GM18520 (cell line): ENCODE measurements at regions not wholly inside any gene's neighbourhood (a gene's known extent, or its start where the extent isn't known, plus 50 kb on each side); places are given as distances from the start of the nearest gene placed in this dataset.

ENCODE experiments used
- ATAC-seq: cut with Tn5 transposase; IDR thresholded peaks from one replicate; pipeline ENCODE4 v1.9.1; 2021; ENCODE audit not compliant: unreplicated experiment

DNA sequence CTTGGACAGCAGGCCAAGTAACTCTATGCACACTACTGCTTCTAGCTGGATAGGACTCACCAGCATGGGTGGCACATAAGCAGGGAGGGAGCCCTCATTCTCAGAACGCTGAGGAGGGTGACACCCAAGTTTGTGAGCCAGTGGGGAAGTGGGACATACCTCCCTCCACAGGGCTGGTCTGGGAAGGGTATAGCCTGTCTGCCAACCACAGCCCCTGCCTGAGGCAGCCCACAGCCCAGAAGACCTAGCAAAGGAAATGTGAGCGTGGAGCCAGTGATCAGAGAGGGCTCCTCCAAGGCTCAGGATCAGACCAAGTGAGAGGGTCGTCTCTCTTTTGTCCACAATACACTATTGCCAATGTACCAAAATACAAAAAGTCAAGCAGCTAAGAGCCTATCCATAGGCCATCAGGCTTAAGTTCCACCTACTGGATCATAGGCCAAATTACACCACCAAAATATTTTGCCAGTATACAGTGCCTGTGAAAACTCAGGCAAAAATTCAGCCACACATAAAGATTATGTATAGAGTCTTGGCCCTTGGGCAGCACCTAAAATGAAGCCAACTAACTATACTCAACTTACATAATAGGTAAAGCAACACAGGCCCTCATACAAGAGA is 1203.1 kb downstream of the PCDH18 start:
- ATAC-seq, result no peak

DNA sequence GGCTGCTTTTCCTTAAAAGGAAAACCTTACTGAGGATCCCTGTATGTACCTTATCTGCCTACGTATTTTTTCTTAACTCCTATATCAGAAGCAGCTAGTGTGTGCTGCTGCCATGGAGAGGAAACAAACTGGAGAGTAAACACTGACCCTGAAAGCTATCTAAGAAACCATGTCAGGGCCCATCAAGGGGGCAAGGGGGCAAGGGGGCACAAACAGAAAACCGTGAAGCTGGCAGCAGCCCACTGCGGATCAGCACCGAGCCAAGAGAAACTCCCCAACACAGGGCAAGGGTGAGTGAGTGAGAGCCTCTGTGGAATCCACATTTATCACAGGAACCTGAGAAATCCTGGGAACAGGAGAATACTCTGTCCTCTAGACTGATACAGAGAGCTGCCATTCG is 1204.2 kb downstream of the PCDH18 start:
- no peak for ATAC-seq

DNA sequence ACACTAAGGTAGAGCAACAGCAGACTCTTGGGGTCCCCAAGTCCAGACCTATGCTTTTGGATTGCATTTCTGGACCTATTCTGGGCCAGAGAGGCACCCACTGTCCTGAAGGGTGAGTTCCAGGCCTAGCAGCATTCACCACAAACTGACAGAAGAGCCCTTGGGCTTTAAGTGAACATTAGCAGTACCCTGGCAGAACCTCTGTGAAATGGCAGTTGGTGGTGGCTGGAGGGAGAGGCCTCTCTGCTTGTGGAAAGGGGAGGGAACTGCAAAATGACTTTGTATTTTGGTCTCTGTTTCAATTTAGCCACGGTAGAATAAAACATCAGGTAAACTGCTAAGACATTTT is 1211.9 kb downstream of the PCDH18 start:
- no peak for ATAC-seq

DNA sequence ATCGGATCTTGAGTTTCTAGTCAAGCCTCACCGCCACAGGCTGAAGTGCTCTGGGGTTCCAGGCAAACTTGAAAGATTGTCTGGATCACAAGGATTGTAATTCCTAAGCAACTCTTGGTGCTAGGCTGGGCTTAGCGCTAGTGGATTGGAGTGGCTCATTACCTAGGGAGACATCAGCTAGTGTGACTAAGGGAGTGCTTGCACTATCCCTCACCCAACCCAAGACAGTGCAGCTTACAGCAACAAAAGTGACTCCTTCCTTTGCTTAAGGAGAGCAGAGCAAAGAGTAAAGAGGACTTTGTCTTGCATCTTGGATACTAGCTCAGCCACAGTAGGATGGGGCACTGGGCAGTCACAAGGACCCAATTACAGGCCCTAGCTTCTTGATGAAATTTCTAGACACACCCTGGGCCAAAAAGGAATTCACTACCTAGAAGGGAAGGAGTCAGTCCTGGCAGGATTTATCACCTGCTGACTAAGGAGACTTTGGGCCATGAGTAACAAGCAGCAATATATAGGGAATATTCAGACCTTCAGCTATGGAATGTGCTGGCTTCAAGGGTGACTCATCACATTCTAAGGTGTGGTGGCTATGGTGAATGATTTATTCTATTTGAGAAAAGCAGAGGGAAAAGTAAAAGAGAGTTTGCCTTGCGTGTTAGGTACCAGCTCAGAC is 1212.4 kb downstream of the PCDH18 start:
- ATAC-seq, result no peak

DNA sequence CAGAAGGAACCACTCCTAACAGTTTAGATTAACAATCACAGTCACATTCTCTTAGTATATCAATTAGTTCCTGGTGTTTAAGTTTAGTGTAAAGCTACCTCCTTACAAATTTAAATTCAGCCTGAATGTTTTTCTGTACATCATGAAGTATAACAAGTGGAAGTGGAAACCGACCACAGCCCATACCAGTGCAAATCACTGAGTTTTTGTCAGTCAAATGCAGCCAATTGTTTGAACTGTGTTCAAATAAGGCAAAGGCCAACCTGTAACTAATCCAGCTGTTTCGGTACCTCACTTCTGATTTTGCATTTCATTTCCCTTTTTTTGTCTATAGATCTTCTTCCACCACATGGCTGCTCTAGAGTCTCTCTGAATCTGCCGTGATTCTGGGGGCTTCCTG is 1215.3 kb downstream of the PCDH18 start:
- ATAC-seq, result no peak

DNA sequence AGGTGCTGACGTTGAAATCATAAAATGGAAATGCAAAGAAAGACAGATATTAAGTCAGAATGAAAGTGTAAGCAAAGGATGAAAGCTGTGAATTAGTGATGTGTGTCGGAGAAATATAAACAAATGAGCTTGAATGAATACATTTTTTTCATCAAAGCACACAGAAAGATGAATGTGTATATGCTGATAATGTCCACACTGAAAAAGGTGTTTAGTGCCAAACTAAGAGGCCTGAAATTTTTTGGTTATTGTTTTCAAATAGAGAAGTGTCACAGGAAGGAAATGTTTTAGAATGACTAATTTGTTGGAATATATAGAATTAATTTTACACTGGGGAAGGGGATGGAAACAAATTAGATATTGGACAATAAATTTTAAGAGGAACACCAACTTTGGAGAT is 1217.6 kb downstream of the PCDH18 start:
- ATAC-seq, result no peak

DNA sequence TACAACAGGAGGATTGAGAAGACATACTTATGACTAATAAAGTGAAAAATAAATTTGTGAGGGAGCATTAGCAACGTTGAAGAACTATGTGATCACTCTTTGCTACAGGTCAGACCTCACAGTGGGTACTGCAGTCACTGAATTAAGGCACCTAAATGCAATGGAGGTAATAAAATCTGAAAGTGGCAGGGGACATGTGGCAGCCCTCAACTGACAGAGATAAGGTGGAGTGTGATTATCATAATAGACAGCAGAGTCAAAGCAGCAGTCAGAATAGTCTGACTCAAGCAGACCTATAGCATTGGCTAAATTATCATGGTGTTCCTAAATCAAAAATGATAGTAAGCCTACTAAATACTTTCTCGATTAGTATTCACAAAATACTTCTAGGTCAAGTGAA is 1220.5 kb downstream of the PCDH18 start:
- no peak for ATAC-seq

DNA sequence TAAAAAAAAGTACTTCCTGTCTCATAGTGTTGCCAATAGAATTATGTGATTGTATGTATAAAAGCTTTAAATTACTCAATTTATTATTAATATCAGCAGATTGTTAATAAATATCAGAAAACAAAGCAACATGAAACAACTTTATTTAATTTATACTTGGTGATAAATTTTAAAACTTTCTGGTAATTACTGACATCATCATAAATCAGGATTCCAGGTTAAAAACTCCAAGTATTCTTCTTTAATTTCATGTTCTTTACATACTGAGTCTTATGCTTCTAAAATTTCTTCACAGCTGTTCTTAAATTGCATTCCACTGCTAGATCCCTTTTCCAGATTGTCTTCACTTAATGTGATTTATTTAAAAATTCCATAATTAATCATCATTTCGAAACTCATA is 1224.5 kb downstream of the PCDH18 start:
- ATAC-seq, result no peak

DNA sequence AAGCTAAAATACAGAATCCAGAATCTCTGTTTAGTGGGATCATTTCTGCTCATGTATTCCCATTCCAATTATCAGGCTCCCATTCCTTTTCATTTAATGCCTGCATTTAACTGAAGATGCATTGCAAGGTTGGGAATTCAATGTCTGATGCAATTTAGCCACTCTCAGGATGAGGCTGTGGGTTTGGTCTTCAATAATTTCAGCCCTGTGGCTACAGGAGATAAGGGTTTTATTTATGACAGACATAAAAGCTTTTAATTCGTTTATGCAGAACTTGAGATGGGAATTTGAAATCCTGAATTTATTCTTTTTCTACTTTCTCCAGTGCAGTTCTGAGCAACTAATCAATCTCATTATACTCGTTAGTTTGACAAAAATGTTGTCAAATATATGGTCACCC is 1225.9 kb downstream of the PCDH18 start:
- ATAC-seq, result no peak

DNA sequence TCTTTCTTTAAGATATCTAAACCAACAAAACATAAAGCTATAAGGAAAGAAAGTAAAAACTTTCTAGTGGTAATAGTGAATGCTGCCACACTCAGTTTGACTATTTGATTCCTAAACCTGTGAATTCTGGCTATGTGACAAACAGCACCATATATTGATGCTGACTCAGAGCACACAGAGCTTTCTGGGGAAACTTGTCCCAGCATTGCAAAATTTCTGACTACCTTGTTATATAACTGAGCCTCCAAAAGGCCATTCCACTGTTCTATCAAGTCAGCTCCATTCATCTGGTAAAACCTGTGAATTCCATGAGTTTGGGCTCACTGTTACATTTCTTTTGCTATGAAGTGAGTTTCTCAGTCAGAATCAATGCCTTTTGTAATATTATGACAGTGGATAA is 1229.7 kb downstream of the PCDH18 start:
- ATAC-seq, result no peak

DNA sequence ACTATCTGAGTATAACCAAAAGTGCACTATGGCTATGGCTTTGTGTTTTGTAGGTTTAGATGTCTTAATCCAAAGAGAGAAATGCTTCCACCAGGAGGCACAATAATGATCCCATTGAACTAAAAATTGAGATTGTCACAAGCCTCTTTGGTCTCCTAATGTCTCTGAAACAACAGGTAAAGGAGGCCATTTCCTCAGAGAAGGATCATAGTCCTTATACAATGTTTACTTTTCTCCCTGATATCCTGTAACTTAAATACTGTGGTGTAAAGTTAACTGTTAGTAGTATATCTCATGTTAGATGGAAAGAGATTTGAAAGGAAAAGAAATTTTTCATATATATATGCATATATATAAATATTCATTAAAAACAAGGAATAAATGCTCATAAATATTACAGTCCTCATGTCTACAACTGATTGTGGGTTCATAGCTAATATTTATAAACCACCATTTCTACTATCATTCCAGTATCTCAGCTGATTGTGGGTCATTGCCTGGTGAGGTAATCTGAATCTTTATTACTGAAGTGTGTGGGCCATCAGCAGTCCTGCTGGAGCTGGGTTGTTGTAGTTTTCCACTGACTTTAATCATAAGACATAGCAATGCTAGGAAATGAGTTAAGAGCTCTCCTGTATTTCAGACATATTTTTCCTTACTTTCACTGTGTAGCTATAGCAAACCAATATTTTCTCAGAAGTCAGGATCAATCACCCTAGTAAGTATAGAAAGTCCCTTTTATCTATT is 1230.4 kb downstream of the PCDH18 start:
- ATAC-seq, result no peak

DNA sequence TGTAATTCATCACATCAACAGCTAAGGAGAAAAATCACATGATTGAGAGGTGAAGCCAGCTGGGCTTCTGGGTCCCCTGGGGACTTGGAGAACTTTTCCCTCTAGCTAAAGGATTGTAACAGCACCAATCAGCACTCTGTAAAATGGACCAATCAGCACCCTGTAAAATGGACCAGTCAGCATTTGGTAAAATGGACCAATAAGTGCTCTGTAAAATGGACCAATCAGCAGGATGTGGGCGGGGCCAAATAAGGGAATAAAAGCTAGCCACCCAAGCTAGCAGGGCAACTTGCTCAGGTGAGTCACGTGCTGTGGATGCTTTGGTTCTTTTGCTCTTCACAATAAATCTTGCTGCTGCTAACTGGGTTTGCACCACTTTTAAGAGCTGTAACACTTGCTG is 1248.3 kb downstream of the PCDH18 start:
- no peak for ATAC-seq

DNA sequence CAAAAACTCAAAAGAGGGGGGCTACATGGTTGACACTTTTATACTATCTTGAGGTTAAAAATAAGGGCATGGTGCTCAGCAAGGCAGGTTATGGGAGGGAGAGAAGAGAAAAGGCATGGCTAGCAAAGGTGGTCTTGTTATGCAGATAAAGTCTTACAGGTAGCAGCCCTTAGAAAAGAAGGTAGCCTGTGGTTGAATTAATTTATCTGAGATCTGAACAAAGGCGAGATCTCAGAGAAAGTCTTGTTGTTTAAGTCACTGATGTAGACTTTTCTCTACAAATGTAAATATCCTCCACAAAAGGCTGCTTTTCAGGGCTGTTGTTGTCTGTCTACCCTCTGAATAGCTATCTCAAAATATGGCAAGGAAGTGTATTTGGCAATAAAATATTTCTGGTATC is 1250.4 kb downstream of the PCDH18 start:
- ATAC-seq, result no peak

DNA sequence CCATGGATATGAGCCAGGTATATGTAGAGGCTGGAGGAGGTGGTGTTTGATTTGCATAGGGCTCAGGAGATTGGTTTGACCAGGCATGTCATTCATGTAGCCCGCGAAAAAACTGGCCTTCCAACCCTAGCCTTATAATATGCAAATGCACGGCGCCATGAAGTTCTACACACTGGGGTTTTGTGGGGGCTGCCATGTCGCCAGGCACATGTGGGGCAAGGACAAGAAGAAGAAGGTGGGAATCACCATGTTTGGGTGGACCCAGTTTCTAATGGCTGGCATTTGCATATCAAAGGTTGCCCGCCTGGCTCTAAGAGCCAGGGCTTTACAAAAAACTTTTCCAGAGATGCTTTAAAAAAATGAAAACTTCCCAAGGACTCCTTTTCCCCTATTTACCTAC is 1251.0 kb downstream of the PCDH18 start:
- no peak for ATAC-seq

DNA sequence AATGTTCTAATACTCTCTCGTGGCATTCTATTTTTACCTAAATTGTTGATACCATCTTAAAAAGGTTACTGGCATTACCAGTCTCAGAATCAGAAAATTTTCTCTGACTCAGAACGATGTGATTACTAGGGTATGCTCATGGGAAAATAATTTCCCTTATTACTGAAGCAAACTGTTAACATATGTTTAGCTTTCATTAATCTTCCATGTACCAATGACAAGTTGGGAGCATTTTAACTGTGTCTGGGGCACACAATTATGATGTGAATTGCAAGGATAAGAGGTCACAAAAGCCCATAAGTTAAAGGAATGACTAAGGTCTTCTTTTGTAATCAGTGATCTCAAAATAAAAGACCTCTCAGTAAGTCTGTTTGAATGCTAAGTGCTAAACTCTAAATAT is 1254.6 kb downstream of the PCDH18 start:
- ATAC-seq, result no peak

DNA sequence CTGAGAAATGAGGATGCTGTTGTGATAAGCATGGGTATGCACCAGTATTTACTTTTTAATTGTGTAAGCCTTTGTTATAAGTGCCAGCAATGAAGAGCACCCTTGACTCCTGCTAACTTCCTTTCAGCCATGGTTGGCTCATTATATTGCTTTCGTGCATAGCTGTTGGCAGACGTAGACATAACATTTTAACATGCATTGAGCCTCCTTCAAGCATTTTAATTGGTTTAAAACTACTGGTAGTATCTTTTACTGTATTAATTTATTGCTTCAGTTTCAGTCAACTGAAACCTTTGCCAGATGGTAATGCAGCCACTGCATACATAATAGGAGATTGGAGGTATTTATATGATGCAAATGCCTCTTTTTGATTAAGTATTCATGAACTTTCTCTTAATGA is 1285.4 kb downstream of the PCDH18 start:
- ATAC-seq, result no peak

DNA sequence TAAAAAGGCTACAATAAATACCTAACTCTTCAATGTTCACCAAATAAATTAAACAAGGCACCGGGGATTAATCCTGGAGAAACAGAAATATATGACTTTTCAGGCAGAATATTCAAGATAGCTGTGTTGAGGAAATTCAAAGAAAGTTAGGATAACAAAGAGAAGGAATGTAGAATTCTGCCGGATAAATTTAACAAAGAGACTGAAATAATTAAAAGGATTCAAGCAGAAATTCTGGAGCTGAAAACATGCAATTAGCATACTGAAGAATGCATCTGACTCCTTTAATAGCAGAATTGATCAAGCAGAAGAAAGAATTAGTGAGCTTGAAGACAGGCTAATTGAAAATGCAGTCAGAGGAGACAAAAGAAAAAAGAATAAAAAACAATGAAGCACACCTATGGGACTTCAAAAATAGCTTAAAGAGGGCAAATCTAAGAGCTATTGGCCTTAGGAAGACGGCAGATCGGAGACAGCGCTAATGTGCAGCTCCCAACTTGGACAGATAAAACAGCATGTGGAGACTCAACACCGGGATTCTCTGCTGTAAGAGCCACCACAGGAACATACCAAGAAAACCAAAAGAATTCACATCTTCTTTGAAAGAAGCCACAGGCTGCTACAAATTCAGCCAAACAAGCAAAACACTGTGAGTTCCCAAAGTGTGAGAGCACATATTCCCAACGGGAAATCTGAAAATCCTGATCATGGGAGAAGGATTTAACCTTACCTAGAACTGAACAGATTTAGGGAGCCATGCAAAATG is 1290.9 kb downstream of the PCDH18 start:
- no peak for ATAC-seq

DNA sequence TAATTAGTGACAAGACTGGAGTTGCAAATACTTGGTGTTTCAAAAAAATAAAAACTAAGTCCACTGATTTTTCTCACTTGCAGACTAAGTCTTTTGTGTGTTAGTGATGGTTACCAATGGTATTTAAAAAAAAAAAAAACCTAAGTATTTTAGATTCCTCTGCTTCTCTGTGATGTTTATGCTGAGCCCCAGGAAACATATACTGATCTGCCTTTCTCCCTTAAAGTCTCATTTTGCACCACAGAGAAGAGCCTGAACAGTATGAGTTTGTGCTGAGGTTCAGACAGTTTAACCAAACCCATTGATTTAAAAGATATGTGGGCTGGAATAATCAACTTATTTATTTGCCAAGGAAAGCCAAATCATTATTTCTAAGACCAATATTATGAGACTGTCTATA is 1305.0 kb downstream of the PCDH18 start:
- no peak for ATAC-seq

DNA sequence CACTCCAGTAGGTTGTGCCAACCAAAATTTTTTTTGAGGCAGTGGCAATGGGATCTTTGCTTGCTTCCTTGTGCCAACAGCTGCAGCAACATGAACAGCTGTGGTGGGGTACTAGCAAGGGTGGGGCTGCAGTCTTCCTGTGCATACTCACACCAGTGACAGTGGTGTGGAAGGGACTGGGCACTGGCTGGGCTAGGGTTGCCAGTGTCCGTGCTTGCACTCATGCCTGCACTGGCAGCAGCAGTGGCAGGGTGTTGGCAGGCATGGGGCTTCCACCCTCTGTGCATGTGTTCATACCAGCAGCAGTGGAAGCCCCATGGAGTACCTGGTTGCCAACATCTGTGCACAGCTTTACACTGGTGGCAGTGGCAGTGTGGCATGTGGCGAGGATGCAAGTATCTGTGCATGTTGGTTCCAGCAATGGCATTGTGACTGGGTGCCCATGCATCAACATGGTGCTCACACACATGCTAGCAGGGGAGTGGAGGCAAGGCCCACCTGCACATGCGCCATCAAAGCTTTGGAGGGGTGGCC is 1312.6 kb downstream of the PCDH18 start:
- ATAC-seq, result no peak

DNA sequence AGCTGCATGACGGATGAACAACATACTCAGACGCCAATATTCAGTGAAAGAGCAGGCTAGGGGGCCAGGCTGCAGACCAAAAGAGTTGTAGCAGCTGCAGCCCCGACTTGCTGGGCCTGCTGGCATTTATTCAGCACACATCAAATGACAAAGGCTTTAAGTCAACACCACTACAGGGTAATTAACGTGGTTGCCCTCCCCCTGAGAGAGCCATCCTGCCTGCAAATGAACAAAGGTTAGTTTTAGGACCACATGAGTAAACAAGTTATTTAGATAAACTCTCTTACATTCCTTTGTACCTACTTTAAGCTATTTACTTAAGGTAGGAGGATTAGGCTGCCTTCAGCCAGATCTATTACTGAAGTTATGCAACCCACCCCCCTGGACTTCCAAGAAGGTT is 1329.1 kb downstream of the PCDH18 start:
- ATAC-seq, result no peak

DNA sequence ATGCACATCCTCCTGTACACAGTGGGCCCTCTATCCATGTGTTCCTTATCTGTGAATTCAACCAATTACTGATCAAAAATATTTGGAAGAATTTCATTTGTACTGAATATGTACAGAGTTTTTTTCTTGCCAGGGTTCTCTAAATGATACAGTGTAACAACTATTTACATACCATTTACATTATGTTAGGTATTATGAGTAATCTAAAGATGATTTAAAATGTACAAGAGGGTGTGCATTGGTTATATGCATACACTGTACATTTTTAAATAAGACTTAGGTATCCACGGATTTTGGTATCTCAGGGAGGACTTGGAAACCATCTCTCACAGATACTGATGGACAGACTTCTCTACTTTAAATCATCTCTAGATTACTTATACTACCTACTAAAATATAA is 1333.9 kb downstream of the PCDH18 start:
- no peak for ATAC-seq

DNA sequence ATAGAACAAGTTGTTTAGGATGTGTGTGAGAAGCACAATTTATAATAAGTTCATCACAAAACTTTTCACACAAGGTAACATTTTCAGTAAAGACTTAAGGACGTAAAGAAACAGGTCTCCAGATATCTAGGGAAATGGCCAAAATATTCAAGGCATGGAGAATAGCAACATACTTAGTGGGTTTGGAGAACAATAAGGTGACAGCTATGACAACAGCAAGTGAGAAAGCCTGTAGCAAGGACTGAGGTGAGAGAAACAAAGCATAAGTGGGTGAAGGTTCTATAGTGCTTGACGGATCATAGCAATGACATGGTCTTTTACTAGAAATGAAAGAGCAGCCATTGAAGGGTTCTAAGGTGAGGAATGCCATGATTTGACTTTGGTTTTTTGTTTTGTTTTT is 1337.3 kb downstream of the PCDH18 start:
- ATAC-seq, result no peak
